ENCODE measurements at regions not wholly inside any gene's neighbourhood (a gene's known extent, or its start where the extent isn't known, plus 50 kb on each side); places are given as distances from the start of the nearest gene placed in this dataset.
"Not testable (repeated sequence)": the region's sequence is repeated elsewhere in the genome, so short reads cannot be mapped to it uniquely, and the experiment has no call there.

DNA sequence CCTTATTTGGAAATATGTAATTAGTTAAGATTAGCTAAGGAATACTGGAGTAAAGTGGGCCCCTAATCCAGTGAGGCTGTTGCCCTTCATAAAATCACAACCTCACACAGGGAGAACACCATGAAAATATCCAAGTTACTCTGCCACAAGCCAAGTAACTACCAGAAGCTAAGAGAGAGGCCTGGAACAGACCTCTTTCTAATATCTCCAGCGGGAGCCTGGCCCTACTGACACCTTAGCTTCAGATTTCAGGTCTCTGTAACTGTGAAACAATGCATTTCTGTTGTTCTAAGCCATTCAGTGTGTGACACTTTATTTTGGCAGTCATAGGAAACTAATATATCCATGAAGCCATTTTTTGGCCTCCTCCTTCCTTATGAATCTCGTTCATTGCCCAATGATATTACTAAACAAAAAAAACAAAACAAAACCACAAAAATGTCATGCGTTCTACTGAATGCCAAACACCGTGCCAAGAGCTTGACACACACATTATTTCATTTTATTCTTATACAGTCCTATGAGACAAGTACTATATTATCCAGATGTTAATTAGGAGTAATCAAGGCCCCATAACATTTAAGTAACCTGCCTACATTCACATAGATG lies 699.0 kb downstream of the MAT2B start:
- no peak for DNase-seq (ENCODE audit: low spot score)

- DNase-seq (ENCODE audit: low spot score), result no peak
These were observed 700.8 kb downstream of the MAT2B start for GRCh38 chr5:164206196-164206595.

GRCh38 chr5:164207646-164208045 lies 702.2 kb downstream of the MAT2B start:
- DNase-seq (ENCODE audit: low spot score), result no peak

- no peak for DNase-seq (ENCODE audit: low spot score)
These were observed 705.1 kb downstream of the MAT2B start for GRCh38 chr5:164210491-164210890.

DNA sequence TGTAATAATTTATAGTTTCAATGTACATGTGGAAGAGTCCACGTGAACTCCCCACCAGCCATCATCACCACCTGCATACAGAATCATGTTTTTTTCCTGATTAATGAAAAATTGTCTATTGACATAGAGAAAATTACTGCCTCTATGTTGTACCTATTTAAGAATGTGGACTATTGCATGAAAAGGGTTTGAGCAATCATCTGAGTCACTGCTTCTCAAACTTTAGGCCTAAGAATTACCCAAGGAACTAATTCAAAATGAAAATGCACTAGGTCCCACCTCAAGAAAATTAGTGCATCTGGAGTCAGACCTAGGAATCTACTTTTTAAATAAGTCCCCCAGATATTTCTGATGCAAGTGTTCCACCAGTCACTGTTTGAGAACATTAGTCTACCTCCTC lies 709.3 kb downstream of the MAT2B start:
- no peak for DNase-seq (ENCODE audit: low spot score)

DNA sequence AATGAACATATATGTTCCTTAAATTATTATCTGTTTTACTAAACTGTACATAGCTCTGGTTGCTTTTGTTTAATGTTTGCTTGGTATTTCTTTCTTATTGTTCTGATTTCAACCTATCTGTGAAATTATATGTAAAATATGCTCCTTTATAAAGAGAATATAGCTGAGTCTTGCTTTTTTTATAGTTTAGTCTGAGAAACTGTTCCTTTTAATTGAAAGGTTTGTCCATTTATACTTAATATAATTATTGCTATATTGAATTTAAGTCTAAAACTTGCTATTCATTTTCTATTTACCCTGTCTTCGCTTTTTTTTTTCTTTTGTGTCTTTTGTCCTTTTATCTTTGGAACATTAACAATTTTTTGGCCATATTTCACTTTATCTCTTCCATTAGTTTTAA lies 712.0 kb downstream of the MAT2B start:
- DNase-seq (ENCODE audit: low spot score), result no peak

DNA sequence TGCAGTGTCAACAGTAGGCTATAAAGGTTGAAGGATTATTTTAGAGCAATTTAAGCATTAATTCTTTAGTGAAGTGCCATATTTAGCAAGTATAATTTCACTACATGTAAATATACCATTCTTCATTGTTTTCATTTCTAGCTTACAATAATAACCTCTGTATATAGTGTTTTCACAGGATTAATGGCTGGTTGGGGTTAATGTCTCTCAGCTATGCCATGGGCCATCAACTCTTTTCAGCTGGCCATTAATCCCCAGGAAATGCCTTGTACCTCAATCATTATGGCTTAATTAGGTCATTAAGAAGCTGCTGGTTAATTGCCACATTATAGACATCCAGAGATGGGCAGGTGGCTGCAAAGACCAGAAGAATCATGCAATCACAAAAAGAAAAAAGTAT lies 715.1 kb downstream of the MAT2B start:
- no peak for DNase-seq (ENCODE audit: low spot score)

GRCh38 chr5:164224236-164224635 lies 718.8 kb downstream of the MAT2B start:
- no peak for DNase-seq (ENCODE audit: low spot score)

DNA sequence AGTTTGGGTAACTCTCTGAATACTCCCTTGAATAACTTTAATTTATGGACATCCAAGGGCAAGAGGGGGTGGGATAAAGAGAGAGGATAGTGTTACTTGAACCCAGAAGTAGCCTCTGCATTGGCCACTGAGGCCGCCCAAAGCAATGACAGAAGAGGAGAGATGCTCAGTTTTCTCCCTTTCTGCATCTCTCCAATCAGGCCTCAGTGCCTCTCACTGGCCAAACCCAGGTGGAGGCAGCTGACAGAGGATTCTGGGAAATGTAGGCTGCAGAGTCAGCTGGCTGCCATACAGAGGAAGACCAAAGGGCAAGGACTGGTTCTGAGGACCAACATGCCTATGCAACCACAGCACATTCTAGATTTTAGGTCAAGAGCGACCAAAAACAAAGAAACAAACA lies 719.4 kb downstream of the MAT2B start:
- DNase-seq (ENCODE audit: low spot score), result no peak

- no peak for DNase-seq (ENCODE audit: low spot score)
These were observed 724.9 kb downstream of the MAT2B start for GRCh38 chr5:164230341-164230740.

DNA sequence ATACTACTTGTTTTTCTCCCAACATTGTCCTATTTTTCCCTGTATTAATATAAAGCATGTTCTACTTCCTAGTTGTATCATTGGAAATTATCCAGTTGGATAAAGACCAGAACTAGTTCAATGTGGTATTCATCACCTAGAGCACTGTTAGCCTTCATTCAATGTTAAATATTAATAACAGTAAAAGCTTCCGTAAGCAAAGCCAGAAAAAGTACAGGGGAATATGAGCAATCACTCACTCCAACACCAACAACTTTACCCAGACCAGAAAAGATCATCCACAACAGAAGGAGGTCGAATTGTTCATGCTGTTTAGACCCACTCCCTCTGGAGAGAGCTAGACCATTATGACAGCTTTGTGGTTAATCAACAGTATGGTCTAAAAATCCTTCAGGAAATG lies 728.4 kb downstream of the MAT2B start:
- DNase-seq (ENCODE audit: low spot score), result no peak

DNA sequence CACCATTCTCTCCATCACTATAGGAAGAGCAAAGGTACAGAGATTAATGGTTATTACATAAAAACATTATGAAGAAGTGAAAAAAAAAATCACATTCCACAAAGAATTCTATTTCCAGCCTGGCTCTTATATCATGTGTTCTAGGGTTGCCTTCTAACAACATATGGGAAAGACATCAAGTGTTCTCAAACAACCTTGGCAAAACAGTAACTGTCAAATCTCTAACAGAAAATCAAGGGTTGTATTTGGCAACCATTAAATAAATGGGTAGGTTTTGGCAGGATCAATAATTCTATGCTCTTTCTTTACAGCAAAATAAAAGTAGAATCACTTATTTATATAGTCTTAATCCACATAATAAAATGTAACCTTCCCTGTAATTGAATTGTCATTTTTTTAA lies 728.9 kb downstream of the MAT2B start:
- DNase-seq (ENCODE audit: low spot score), result no peak

- no peak for DNase-seq (ENCODE audit: low spot score)
These were observed 730.0 kb downstream of the MAT2B start for GRCh38 chr5:164235300-164235891.

- no peak for DNase-seq (ENCODE audit: low spot score)
These were observed 732.1 kb downstream of the MAT2B start for GRCh38 chr5:164237486-164237885.

DNA sequence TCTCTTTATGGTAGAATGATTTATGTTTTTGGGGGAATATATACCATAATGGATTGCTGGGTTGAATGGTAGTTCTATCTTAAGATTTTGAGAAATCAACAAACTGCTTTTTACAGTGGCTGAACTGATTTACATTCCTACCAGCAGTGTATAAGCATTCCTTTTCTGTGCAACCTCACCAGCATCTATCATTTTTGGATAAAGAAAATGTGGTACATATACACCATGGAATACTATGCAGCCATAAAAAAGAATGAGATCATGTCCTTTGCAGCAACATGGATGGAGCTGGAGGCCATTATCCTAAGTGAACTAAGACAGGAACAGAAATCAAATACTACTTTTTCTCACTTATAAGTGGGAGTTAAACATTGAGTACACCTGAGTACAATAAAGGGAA lies 746.4 kb downstream of the MAT2B start:
- DNase-seq (ENCODE audit: low spot score), result not testable (repeated sequence)

- DNase-seq (ENCODE audit: low spot score), result no peak
These were observed 748.3 kb downstream of the MAT2B start for GRCh38 chr5:164253764-164254163.

DNA sequence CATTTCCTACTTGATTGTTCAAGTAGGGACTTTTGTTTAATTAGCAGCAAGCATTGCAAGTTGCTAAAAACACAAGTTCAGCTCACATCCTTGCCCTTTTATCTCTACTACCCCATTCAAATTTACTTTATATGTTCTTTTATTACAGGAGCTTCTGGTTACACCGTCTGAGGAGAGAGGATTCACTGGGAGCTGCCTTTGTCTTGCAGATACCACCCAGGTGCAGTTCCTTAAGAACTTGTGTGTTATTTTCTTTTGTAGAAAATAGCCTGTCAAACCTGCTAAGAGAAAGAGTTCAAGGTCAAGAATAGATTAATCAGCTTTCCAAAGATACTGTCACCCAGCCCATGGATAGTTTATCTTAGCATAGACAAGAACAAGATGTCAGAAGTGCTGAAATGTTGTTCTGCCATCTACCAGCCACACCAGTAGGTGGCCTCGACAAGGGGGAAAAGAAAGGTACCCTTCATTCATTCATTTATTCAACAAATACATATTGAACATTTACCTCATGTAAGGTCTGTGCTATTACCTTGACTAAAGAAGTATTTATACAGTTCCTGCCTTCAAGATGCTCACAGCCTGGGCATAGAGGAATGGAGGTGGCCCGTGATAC lies 750.3 kb downstream of the MAT2B start:
- no peak for DNase-seq (ENCODE audit: low spot score)

DNA sequence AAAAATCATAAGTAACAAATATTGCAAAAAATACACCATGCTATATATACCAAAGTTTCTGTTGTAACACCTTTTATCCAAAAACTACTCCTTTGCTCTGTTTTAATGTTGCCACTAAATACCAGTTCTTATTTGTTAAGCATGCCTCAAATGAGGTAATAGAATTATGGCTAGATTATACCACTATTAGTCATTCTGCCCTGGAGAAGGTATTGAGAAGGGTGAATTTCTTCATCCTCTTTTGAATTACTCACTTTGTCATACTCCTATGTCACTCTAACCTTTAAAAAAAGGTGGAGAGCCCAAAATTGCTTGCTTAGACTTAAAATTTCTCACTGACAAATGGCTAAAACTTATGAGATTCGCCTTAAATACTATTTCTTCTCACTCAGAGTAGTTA lies 750.9 kb downstream of the MAT2B start:
- DNase-seq (ENCODE audit: low spot score), result no peak

DNA sequence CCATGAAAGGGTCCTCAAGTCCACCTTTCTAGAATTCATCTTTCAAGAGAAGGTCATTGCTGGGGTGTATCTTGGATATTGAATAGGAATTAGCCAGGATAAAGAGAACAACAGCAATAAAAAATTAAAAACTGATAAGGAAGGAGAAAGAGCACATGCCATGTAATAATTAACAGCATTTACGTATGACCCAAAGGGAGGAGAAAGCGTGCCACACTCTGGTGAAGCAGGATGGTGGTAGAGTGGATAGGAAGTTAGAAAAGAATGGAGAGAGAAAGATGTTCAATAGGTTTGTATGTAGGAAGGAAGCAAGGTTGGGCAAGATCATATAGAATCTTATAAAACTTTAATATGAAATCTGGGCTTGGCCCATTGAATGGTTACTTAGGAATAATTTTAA lies 751.5 kb downstream of the MAT2B start:
- no peak for DNase-seq (ENCODE audit: low spot score)

DNA sequence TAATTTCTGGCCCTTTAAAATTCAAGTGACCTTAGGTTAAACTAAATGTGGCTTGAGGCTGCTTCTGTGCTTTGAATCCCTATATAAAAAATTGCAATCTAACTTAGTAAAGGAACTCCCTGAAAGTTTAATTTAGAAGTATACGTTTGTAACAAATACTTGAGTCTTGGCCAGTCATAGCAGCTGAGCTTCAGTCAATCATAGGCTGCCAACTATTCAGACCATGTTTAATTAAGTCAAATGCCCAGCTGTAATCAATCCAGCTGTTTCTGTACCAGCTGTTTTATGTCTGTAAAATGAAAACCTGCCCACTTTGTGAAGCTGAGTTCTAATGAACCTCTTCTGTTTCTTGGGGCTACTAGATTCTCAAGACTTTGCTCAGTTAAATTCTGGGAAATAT lies 760.1 kb downstream of the MAT2B start:
- DNase-seq (ENCODE audit: low spot score), result no peak

- no peak for DNase-seq (ENCODE audit: low spot score)
These were observed 761.2 kb downstream of the MAT2B start for GRCh38 chr5:164266571-164266970.

GRCh38 chr5:164277720-164278119 lies 772.3 kb downstream of the MAT2B start:
- DNase-seq (ENCODE audit: low spot score), result no peak

- no peak for DNase-seq (ENCODE audit: low spot score)
These were observed 784.1 kb downstream of the MAT2B start for GRCh38 chr5:164289526-164289925.

DNA sequence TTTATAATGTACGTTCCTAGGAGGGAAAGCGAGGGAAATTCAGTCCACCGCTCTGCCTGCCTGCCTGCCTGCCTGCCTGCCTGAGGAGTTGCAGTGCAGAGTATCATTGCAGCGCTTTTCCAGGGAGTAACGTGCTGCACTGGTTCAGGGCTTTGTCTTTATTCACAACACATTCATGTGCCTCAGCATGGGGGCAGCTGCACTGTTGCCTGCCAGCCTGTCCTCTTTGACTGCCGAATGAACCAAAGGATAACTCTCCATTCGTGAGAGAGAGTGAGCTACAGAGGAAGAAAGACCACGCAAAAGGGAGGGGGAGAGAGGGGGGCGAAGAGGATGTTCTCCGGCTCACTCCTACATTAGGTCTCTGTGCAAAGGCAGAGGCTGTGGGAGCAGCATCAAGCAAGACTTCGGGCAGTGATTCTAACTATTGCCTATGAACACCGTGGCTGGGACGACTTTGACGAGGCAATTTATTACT lies 791.2 kb downstream of the MAT2B start:
- DNase-seq (ENCODE audit: low spot score), result no peak

Measured in SW480 (cell line).